Mucosa of gallbladder (tissue), 1 donor: ENCODE measurements at regions not wholly inside any gene's neighbourhood (a gene's known extent, or its start where the extent isn't known, plus 50 kb on each side); places are given as distances from the start of the nearest gene placed in this dataset.
"Not testable (repeated sequence)": the region's sequence is repeated elsewhere in the genome, so short reads cannot be mapped to it uniquely, and the experiment has no call there.

ENCODE experiments used
- DNase-seq: peaks from one replicate; pipeline ENCODE4 v3.0.0-alpha.2; 2020; ENCODE audit warnings: low spot score
- donor health status: DM: no; HTN: no; CAD: no.

DNA sequence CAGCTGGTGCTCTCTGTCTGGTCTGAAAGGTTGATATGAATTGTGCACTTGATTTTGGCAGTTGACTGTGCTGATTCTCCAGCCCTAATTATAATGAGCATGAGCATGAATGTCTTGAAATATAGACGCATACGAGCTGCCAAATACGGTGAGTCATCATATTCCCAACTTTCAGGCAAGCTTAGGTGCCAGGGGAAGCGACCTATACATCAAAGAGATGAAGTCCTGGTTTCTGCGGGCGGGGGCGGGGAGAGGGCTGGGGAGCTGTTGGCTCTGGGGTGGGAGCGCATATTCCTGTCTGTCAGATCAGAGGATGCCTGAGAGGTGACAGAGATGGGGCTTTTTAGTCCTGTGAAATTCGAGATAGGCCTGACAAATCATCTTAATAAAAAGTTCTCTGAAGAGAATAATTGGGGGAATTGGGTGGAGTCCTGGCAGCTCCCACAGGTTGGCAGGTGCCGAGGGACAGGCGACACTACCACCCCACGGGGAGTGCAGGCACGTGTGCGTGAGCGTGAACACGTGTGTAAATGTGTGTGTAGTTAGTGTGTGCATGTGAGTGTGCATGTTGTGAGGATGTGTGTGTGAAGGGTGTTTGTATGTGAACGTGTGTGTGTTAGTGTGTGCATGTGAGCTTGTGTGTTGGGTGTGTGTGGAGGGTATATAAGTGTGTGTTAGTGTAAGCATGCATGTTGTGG is 865.3 kb downstream of the TBC1D22A start:
- DNase-seq, result no peak

DNA sequence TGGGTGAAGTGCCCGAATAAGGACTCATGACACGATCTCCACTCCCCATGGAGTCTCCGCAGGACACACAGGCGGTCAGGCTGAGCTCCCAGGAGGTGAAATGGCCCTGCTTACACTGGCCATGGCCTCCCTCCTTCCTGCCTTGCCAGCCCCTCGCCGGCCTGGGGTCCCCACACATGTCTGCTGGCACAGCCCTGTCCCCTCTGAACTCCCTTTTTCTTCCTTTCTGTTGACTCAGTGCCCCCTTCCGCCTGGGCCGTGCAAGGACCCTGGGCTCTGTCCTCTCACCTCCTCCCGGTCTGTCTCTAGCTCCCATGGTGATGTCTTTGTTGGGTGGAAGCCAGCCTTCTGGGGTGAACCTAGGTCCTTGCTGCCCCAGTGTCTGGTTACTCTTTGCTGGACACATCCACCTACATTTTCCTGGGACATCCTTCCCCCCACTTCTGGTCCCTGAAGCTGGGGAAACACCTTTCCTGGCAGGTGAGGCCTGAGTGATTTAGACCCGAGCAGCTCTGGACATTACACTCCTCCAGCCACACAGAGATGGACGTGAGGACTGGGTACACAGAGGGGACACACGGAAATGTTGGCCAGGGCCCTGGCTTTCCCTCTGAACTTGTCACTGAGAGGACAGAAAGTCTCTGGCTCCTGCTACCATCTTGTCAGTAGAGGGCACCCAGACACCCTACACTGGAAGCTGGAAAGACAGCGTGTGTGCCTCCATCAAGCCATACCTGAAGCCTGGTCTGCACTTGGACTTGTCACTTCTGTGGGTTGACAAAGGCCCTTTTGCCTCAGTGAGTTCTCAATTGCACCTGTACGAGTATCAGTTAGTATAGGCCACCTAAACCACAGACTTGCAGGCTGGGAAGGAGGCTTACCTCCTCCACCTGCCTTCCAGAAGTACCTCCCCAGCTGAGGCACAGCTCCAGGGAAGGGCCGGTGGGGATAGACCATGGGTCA is 864.3 kb downstream of the TBC1D22A start:
- DNase-seq, result no peak

DNA sequence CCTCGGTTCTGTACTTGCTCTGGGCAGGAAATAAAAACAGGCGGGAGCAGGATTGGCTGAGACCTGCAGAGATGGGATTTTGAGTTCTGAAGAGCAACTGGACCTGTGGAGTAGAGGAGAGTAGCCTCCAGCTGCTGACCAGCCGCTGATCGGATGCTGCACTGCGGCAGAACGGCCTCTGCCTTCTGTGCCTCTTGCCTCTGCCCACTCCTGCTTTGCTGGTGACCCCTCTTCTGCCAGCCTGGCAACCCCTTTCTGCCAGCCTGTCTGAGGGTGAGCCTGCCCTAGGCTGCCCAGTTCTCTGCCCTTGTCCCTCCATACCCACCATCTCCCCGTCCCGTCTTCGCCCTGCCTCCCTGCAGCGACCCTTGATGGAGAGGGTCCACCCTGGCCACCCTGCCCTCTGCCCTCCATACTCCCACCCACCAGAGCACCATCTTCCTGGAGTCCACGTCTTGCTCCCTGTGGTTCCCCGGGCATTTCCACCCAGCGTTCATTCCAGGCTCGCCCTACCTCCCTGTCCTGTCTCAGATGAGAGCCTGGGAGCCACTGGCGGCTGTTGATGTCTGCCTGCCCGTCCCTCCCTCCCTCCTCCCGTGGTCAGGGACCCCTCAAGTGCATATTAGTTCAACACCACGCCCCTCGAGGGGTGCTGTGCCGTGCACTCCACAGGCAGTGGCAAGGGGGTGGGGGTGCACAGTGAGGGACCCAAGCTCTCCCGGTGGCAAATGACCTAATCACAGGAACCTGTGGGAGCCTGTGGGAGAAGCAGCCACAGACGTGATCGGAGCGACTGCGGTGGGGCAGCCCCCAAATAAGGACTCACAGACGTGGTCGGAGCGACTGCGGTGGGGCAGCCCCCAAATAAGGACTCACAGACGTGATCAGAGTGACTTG is 863.3 kb downstream of the TBC1D22A start:
- DNase-seq, result no peak

DNA sequence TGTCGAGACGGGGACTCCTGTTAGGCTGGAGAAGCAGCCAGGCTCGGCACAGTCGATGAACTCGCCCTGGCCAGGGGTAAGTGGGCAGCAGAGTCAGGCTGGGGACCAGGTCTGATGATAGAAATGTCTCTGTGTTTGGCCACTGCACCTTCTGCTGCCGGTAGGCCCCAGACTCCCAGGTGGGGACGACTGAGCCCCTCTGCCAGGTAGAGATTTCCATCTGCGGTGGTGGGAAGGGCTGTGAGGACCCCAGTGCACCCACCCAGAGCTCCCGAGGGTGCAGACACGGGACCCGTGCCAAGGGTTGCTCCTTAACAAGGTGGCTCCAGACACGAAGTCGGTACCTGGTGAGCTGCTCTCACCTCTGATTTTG is 862.5 kb downstream of the TBC1D22A start:
- DNase-seq, result no peak

DNA sequence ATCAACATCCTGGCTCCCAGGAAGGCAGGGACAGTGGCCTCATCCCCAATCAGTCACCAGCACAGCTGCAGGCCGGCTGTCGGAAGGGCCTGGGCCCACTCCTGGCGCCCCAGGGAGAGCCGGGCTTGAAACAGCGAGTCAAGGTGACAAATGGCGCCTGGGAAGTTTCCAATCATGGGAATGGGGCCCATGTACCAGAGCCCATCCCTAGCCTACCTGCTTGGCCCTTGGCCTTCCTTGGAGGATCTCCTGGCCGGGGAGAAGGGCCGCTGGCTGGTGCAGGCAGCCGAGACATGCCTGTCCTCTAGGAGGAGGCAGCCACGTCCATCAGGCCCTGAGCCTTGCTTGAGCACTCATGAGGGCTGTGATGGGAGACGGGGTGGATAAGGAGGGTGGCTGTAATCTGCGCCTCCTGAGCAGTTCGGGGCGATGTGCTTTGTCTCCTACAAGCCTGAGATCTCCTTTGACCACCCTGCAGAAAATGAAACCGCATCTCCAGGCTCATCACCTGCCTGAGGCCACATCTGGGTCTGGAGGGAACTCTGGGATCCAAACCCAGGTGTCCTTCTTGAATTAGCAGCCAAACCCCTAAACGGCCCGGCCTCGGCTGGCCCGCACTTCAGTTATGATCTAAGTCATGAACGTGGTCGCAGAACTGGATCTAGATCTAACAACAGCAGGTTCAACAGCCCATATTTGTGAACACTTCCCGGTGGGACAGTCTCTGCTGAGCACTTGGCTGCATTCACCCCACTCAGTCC is 862.0 kb downstream of the TBC1D22A start:
- no peak for DNase-seq

DNA sequence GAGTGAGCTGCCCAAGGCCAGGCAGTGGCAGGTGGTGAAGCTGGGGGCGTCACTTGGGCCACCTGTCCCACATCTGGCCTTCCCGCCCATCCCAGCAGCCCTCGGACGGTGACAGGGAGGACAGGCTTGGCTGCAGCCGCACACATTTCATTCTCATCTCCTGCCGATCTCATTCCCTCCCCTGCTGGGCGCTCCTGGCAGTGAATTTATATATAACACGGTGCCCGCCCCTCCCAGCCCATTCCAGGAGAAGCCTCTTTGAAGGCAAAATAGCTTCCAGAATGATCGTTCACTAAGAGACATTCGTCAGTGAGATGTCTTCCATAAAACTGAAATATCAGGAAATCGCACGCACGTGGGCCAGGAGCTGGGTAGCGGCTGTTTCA is 861.3 kb downstream of the TBC1D22A start:
- no peak for DNase-seq

DNA sequence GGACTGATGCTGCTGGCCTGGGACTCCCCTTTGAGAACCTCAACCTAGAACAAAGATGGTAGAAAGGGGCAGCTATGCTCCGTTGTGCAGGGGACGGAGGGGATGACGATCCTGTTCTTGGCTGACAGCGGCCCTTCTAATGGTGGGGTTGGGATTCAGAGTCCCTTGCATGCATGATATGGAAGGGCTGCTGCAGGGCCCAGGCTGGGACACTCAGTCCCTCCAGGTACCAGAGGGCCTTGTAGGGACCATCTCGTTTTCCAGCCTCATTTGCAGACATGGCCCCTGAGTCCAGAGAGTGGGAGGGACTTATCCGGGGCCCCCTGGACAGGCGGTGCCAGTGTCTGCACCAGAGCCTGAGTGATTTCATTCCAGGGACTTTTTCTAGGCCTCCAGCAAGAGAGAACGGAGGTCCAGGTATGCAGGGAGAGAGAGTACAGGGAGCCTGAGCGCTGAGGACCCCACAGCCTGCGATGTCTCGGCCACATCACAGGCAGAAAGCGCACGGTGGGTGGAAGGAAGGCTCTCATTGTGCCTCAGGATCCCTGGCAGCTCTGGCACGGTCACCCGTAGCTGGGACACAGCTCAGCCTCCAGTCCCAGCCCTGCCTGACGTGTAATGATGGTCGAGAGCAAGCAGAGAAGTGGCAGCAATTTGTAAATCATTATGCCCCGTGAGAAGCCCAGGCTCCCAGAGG is 860.8 kb downstream of the TBC1D22A start:
- no peak for DNase-seq

DNA sequence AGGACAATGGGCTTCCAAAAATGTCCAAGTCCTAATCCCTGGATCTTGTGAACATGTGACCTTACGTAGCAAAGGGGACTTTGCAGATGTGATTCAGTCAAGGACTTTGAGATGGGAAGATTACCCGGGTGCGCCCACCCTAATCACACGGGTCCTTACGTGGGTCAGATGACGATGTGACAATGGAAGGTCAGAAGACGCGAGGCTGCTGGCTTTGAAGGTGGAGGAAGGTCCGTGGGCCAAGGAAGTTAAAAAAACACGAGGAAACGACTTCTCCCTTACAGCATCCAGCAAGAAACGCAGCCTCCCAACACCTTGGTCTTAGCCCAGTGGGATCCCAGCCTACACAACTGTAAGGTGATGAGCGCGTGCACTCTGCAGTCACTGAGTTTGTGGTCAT is 860.1 kb downstream of the TBC1D22A start:
- DNase-seq, result no peak

DNA sequence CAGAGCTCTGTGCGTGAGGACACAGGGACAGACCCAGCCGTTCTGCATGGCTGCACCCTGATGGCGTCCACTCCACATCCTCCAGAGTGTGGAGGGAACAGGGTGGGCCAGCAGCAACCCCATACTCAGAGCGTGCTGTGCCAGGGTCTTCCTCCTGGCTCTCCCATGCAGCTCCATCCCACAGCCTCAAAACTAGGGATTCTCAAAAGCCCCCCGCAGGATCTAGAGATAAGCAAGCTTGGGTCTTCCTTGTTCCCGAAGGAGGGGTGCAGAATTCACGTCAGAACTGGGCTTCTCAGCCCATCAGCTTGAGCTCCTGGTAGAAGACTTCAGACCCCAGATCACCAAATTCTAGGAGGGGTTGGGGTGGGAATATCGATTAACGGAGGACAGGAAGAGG is 858.8 kb downstream of the TBC1D22A start:
- no peak for DNase-seq

DNA sequence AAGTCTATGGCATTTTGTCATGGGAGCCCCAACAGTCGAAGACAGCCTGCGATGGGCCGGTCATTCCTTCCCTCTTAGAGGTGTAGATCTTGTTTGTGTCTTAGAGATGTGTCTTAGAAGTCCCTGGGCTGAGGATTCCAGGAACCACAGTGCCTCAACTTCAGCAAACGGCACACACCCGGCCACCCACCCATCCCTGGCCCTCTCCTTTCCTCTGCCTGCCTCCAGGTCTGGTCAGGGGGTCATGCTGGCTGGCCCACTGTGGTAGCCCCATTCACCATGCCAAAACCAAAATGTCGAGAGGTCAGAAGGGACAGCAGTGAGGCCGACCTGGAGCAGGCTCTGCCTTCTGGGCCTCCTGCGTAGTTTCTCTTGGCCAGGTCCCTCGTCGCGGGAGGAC is 857.9 kb downstream of the TBC1D22A start:
- DNase-seq, result no peak

DNA sequence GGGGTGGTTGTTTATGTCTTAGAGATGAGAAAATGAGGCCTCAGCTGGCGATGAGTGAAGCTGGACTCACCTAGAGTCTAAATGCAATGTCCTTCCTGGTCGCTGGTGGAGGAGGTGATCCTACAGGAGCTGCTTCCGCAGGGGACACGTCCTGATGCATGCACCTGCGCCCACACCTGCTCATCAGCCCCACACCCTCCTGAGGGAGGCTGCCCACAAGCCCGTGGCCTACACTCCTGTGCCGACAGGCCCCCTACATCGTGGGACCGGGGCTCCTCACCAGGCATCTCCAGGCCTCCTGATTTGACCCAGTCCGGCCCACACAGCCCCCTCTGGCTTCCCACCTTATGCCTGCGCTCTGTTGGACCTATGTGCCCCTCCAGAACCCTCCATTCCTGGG is 857.2 kb downstream of the TBC1D22A start:
- DNase-seq, result no peak

DNA sequence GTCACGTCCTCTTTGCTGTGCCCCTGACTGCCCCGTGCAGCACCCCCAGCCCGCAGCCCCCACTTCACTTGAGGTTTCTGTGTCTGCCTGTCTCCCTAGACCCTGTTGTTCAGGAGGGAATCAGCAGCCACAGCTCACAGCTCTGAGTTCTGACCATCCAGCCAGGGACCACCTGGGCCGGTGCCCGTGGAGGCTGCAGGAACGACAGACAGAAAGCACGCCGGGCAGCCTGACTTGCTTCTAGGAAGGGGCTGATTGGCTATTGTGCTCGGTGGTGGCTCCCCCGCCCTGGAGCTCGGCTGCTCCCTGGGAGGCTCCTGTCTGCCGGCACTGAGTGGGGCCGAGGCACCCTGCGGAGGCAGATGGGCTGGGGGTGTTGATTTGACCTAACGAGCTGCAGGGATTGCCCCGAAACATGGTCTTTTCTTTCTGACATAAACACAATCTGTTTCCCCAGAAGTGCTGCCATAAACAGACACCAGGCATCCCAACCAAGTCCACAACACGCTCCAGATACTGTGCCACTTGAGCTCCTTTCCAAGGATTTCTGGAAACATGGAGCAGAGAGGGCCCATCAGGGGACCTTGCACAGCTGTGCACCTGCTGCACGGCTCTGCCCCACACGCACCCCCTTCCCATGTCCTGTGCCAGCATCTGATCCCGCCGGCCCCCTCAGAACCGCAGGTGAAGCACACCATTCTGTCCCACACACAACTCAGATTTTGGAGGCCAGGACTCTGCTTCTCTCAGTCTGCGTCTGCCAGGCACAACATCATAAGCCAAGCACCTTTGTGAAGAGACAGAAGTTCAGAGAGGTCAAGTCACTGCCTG is 855.9 kb downstream of the TBC1D22A start:
- no peak for DNase-seq

DNA sequence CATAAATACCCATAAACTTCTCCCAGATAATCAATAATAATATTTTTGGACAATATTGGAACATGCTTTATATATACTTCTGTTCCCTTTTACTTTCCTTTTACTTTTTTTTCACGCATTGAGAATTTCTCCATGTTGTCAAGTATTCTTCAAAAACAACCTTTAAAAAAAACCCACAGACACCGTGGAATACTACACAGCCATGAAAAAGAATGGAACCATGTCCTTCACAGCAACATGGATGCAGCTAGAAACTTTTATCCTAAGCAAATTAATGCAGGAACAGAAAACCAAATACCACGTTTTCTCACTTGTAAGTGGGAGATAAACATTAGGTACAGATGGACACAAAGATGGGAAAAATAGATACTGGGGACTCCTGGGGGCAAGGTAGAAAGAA is 854.7 kb downstream of the TBC1D22A start:
- no peak for DNase-seq

DNA sequence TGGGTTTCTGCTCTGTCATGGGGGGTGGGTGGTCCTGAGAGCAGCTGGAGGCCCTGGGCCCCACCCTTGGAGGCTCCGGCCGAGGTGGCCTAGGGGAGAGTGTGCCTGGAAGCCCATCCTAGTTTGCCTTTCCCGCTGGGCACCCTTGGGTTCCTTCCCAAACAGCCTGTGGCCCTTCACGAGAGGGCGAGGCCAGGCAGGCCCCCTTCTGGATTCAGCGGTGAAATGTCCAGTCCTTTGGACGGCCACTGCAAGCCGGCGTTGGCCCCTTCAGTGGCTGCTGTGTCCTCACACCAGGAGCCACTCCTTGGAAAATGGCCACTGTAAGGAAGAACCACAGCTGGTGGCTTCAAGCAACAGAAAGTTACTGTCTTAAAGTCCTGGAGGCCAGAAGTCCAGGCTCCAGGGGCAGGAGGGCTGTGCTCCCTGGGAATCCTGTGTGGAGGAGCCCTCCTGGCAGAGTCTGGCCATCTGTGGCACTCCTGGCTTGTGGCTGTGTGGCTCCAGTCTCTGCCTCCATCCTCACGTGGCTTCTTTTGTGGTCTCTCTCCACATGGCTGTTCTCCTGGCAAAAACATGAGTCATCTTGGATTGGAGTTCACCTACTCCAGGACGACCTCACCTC is 854.1 kb downstream of the TBC1D22A start:
- no peak for DNase-seq

DNA sequence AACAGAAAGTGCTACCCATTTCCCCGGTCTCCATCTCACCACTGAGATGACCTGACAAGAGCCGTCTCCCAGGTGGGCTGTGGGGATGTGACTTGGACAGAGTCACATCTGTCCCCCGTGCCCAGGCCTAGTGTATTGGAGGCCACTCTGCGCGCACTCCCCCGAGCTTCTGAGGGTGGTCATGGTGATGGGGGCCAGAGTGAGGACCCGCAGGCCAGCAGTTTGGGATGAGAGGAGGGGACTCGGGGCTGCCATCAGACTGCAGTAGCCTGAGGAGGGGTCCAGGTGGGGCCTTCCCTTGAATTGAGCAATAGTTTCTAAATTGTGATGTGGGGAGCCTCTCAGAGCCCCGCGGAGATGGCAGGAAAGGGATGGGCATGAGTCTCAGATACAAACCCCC is 852.6 kb downstream of the TBC1D22A start:
- DNase-seq, result no peak

DNA sequence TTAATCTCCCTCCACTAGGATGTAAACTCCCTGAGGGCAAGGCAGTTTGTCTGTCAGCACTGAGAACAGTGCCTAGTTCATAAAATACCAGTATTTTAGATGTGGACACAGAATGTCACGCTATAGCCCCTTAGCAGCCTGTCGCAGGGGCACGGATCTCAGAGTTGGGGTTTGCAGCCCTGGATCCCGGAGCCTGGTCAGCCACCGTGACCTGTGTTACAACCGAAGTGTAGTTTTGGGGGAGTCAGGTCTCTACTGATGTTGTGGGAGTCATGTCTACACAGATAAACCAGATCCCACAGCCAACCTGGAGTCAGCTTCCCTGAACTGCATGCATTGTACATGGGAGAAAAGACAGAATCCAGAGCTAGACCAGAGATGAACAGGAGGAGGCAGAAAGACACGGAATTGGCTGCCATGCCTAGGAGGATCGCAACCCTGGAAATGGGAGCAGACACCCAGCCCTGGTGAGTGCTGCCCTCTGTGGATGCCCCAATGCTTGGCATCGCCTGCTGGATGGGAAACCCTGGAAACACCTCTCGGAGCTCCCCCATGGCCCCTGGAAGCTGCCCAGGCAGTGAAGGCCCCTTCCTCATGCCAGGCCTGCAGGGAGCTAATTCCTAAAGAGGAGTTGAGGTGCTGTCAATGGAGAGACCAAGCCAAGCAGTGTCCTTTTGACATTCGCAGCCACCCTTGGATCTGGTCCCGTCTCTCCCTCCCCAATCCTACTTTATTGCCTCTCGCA is 851.3 kb downstream of the TBC1D22A start:
- DNase-seq, result no peak

DNA sequence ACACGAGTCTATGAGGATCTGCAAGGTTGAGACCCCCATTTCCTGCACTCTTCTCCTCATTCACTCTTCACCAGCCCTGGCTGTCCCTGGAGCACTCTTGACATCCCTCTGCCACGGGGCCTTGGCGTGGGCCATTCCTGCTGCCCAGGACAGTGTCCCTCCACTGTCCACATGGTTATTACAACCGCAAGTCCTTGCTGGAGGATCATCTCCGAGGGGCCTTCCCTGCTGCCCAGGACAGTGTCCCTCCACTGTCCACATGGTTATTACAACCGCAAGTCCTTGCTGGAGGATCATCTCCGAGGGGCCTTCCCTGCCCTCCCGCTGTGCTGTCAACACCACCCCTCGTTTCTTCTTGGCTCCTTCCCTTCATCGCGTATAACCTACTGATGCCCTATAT is 850.7 kb downstream of the TBC1D22A start:
- DNase-seq, result not testable (repeated sequence)

DNA sequence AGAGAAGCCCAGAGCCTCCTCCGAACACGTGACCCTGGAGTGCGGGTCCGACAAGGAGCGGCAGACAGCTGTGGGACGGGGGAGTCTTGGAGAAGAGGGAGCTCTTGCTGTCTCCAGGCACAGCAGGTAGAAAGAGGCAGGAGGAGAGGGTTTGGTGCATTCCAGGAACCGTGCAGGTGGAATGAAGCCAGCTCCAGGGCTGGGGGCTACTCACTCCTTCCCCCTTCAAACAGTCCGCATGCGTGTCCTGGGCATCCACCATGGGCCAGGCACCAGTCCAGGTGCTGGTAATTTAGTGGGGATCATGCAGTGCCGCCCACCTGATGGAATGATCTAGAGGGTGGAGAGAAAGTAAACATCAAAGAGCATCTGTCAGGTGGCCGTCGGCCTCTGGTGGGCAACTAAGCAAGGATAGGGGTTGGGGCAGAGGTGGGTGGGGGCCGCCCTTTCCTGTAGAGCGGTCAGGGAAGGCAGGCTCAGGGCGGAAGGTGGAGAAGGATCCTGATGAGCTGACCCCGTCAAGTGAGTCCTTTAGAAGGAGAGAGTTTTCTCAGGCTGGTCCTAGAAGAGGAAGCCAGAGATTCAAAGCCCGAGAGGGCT is 850.0 kb downstream of the TBC1D22A start:
- DNase-seq, result no peak
